OCI-LY3 (cell line): ENCODE measurements at regions not wholly inside any gene's neighbourhood (a gene's known extent, or its start where the extent isn't known, plus 50 kb on each side); places are given as distances from the start of the nearest gene placed in this dataset.

Source experiments
- EZH2phosphoT487 ChIP-seq: fragments of 200-600 bp; shearing (Covaris generic); IDR thresholded peaks from 2 replicates; pipeline ENCODE4 v1.6.1; 2018; ENCODE audit warnings: antibody characterized with exemption, mixed run types, low read depth
- TF ChIP-seq, protein P1 (sequence below): fragments of 200-600, 300-600 bp; sonication (generic); IDR thresholded peaks from 2 replicates; pipeline ENCODE4 v1.5.1; 2014; ENCODE audit warnings: antibody characterized with exemption, low read length, low read depth

DNA sequence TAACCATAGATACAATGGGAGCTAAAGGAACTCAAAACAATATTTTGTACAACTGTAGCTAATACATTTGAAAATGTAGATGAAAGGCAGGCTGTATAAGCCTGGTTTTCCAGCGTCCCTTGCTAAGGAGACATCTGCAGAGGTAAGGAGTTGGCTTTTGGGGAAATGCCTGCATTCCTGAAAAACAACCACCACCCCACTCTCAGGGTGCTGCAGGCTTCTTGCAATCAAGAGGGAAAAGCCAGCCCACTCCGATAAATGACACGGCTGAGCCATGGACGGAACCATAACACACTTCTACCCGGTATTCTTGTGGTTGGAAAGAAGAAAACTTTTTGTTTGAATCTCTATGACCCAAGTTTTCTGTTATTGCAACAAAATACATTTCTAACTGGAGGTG, 200.3 kb downstream of the TEX36 start:
- TF ChIP-seq, protein P1, sequence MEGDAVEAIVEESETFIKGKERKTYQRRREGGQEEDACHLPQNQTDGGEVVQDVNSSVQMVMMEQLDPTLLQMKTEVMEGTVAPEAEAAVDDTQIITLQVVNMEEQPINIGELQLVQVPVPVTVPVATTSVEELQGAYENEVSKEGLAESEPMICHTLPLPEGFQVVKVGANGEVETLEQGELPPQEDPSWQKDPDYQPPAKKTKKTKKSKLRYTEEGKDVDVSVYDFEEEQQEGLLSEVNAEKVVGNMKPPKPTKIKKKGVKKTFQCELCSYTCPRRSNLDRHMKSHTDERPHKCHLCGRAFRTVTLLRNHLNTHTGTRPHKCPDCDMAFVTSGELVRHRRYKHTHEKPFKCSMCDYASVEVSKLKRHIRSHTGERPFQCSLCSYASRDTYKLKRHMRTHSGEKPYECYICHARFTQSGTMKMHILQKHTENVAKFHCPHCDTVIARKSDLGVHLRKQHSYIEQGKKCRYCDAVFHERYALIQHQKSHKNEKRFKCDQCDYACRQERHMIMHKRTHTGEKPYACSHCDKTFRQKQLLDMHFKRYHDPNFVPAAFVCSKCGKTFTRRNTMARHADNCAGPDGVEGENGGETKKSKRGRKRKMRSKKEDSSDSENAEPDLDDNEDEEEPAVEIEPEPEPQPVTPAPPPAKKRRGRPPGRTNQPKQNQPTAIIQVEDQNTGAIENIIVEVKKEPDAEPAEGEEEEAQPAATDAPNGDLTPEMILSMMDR = no peak
- TF ChIP-seq EZH2phosphoT487 = no peak
